GM19324 (cell line): ENCODE measurements at regions not wholly inside any gene's neighbourhood (a gene's known extent, or its start where the extent isn't known, plus 50 kb on each side); places are given as distances from the start of the nearest gene placed in this dataset.

Experiments
- ATAC-seq: cut with Tn5 transposase; IDR thresholded peaks from one replicate; pipeline ENCODE4 v1.9.1; 2021; ENCODE audit warnings: mild to moderate bottlenecking, moderate library complexity; ENCODE audit not compliant: unreplicated experiment, low FRiP score

DNA sequence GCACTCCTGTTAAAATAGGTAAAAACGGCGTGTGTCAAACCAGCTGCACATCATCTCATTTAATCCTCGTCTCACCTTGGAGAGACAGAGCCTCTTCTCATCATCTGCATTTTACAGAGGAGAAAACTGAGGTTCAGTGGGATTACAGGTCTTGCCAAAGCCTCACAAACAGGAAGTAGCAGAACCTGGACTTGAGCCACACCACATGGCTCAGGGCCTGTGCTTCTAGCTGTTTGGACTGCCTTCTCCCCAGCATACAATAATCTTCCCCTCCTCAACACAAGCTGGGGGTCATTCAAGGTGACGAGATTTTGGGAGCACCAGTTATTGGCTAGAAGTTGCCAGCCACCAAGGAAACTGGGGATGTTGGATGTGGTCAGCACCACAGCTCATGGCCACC is 167.9 kb upstream of the ZC3H12A start:
- ATAC-seq: no peak

- ATAC-seq: no peak
Observed at GRCh38 chr1:37306871-37307270, 167.5 kb upstream of the ZC3H12A start.

DNA sequence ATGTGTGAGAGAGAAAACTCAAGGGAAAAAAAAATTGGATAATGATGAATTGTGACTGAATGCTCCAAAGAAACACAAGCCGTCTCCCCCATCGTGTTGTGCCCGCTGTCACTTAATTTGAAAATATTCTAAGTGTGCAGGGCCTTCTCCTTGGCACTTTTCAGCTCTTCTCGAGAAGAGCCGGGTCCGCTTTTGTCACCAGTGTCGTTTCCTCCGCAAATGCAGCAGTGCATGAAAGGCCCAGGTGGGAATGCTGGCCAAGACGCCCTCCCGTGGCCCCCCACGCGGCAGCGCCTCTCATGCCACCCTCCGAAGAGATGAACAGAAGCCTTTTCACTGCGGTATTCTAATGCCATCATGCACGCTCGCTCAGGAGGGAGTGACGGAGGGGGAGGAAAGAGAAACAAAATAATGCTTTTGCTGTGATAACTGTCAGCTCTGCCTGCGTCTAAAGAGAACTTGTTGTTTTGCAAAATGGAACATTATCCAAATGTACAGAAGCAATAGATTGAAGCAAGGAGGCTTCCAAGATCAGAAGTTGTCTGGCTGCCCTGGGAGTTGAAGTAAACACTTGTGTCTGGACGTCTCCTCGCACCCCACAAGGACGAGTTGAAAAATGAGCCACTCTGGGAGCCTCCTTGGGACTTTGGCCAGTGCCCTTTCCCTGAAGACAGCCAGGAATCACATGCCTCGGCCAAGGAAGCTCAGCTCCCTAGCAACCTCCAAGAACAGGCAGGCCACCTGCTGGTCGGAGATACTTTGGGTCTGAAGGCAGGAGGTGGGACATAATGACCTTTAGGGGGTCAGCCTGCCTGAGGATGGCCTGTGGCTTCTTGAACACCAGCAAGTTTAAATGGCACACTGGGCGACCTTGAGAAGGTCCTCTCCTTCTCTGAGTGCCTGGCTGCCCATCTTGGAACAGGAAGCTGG is 166.1 kb upstream of the ZC3H12A start:
- no peak for ATAC-seq

DNA sequence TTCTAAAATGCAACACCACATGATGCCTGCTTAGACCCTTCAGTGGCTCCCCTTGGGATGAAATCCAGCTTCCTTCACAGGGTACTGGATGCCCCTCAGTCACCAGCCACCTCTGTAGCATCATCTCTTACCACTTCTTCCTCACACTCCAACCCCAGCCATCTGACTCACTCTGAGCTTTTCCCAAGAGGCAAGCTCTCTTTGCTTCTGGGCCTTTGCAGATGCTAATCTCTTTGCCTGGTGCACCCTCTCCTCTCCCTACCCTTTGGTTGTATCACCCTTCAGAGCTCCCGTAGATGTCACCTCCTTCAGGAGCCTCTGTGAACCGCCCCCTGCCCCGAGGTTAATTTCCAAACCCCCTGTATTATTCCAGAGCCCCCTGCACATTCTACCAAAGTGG is 164.8 kb upstream of the ZC3H12A start:
- ATAC-seq: no peak

- no peak for ATAC-seq
Observed at GRCh38 chr1:37310064-37310463, 164.3 kb upstream of the ZC3H12A start.

GRCh38 chr1:37315371-37315846 is 159.0 kb upstream of the ZC3H12A start:
- ATAC-seq: no peak

GRCh38 chr1:37317870-37318467 is 156.4 kb upstream of the ZC3H12A start:
- ATAC-seq: no peak

DNA sequence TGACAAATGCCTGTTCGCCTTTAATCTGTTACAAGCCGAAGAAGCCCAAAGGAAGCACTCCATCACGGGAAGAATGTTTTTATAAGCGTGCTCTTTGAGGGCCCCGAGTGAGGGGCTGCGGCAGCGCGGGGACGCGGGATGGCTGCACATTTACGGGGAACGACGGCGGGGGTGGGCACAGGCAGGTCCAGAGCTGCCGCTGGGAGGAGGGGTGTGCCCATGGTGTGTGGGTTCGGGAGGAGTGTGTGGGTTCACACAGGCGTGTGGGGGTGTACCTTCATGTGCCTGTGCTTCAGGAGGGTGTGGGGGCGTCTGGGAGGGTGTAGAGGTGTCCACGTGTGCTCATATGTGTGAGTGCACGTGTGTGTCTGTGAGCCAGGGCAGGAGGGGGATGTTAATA is 155.9 kb upstream of the ZC3H12A start:
- ATAC-seq: no peak

DNA sequence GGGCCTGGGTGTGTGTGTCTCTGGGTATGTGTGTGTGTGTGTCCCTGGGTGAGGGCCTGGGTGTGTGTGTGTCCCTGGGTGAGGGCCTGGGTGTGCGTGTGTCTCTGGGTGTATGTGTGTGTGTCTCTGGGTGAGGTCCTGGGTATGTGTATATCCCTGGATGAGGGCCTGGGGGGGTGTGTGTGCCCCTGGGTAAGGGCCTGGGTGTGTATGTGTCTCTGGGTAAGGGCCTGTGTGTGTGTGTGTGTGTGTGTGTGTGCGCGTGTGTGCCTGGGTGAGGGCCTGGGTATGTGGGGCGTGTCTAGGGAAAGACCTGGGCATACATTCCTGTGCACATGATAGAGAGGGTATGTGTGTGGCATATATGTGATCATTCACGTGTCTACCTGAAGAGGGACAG is 155.1 kb upstream of the ZC3H12A start:
- ATAC-seq: no peak

DNA sequence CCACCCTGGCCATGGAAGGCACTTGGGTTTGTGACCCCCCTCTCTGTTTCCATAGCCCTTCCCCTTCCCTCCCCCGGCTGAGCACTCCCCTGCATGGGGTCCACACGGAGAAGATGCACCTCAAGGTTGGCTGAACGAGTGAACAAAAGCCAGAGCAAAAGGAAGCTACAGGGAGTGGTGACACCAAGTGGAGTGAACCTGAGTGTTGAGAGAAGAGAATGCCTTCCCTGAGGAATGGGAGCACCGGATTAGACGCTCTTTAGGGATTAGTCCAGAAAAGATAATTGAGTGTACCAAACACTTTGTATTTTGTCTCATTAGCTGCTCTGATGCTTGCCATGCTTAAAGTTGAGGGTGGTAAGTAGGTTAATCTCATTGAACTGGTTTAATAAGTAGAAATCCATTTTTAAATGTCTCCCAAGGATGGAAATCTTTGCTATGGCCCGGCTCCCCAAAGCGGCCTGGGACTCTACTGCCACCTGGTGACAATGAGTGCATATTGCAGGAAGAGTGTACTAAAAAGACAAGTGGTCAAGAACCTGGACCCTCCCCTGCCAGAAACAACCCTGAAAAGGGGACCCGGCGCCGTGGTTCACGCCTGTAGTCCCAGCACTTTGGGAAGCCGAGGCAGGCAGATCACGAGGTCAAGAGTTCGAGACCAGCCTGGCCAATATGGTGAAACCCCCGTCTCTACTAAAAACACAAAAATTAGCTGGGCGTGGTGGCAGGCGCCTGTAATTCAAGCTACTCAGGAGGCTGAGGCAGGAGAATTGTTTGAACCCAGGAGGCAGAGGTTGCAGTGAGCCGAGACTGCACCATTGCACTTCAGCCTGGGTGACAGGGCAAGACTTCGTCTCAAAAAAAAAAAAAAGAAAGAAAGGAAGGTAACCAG is 150.6 kb upstream of the ZC3H12A start:
- ATAC-seq: no peak

DNA sequence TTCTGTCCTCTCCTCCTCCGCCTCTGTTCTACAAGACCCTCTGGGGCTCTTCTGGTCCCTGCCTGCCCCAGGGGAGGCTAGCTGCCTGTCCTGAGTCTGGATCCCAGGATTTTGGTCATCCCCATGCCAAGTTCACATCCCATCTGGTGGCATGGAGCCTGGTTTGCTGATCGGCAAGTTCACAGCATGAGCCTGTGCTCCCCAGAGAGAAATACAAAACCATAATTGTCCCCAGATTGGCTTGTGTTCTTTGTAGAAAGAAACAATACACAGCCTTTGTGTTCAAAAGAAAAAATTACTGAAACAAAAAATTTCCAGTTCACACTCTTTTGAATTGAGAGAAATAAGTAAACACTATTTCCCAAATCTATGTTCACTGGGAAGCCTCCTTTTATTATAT is 149.4 kb upstream of the ZC3H12A start:
- no peak for ATAC-seq

GRCh38 chr1:37325509-37326437 is 148.6 kb upstream of the ZC3H12A start:
- no peak for ATAC-seq

GRCh38 chr1:37332126-37332525 is 142.3 kb upstream of the ZC3H12A start:
- ATAC-seq: no peak

- ATAC-seq: no peak
Observed at GRCh38 chr1:37338658-37339057, 135.7 kb upstream of the ZC3H12A start.

DNA sequence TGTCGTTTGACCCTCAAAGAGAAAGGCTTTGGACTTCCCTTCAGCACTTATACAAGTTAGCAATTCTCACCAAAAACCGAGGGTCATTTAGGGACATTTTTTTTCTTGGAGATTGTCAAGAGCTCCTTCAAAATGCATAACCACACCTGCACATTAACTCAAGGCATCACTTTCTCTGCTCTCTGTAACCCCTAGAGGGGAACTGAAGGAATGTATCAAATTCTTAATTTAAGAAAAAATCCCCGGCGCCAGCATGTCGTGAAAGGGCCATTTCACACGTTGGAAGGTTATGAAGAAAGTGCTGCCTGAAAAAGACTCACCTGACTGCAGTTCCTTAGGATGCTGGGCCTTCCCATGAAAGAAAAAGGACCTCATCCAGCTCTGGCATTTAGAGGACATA is 131.6 kb upstream of the ZC3H12A start:
- ATAC-seq: no peak

DNA sequence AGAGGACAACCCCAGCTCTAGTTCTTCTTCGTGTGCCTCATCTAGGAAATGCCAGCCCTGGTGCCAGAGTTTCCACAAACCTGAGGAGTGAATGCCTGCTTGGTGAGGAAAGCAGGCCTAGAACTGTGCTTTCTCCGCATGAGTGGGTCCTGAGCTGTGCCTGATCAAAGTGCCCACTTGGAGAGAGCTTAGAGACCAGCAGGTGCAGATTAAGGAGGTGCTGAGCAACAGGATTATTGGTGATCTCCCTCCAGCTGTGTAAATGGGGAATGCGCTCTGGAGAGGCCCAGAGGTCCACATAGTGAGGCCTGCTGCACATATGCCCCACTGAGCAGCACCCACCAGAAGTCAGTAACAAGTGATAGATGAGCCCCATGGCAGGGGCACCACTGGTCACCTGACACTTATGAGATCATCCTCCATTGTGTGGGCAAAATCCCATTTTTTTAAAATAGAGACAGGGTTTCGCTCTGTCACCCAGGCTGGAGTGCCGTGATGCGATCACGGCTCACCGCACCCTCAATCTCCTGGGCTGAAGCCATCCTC is 127.2 kb upstream of the ZC3H12A start:
- ATAC-seq: no peak

DNA sequence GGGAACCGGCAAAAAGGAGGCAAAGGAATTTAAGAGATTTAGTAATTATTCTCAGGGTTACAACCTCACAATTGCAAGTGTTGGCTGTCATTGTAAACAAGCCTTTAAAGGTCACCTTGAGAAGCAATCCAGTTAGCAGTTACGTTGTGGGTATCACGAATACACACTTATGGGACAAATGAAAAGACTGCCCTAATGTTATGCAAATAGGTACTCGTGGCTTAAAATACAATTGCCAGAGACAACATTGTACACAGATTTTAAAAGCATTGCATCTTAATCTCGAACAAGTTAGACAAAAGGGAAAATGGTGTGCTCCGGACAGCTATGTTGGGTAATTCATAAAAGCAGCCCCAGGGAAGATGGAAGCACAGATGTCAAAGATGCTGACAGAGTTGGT is 120.5 kb upstream of the ZC3H12A start:
- no peak for ATAC-seq

GRCh38 chr1:37354876-37355650 is 119.3 kb upstream of the ZC3H12A start:
- ATAC-seq: no peak

DNA sequence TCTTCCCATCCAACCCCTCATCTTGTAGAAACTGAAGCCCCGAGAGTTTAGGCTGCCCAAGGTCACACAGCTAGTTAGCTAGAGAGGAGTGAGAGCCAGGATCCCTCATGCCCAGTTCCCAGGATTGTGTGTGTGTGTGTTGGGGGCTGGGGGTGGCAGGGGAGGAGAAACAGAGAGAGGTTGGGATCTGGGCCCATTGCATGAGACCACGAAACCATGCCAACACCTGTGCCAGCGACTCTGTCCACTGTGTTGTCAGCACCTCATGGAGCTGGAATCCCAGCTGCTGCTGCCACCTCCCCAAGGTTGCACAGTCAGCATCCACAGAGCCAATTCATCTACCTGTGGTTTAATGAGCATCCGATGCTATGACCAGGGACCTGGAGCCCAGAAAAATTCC is 115.4 kb upstream of the ZC3H12A start:
- no peak for ATAC-seq
